ENCODE measurements at regions not wholly inside any gene's neighbourhood (a gene's known extent, or its start where the extent isn't known, plus 50 kb on each side); places are given as distances from the start of the nearest gene placed in this dataset.

GRCh38 chr10:130519791-130520190 lies 383.6 kb downstream of the GLRX3 start:
- no peak for DNase-seq

GRCh38 chr10:130531312-130531711 lies 395.1 kb downstream of the GLRX3 start:
- no peak for DNase-seq

GRCh38 chr10:130541090-130541489 lies 404.9 kb downstream of the GLRX3 start:
- no peak for DNase-seq

DNA sequence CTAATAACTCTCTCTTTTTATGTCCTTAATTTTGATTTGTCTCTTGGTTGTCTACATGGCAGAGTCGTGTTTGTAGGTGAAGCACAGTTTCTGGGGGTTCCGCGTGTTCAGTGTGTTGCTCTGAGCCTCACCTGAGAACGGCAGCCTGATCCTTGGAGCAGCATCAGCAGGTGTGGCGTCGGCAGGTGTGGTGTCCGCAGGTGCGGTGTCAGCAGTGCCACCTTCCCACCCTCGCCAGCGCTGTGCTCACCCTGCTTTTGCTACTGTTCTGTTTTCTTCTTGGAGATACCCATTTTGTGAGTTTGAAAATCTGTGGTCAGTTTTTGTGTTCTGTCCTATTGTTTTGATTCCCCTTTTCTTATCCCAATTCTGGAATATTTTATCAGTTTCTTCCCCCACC lies 406.6 kb downstream of the GLRX3 start:
- DNase-seq: no peak

GRCh38 chr10:130543794-130544193 lies 407.6 kb downstream of the GLRX3 start:
- DNase-seq: no peak

- no peak for DNase-seq
These were observed 408.9 kb downstream of the GLRX3 start for GRCh38 chr10:130545122-130545521.

DNA sequence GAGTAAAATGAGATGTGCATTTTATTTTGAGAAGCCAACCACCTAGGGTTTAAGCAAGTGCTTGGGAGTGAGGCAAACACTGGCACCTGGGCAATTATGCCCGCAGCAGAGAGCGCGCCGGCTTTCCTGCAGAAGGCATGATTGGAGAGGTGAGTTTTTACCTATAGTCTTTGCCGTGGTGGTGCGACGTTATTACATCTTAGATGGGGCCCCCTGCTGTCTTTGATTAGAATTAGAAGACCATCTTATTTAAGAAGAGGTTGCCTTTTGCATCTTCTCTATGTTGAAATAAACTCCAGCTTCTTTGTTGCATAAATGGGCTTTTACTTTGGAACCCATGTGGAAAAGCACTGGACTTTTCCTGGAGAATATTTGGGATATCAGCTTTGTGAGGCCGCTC lies 409.5 kb downstream of the GLRX3 start:
- DNase-seq: no peak

DNA sequence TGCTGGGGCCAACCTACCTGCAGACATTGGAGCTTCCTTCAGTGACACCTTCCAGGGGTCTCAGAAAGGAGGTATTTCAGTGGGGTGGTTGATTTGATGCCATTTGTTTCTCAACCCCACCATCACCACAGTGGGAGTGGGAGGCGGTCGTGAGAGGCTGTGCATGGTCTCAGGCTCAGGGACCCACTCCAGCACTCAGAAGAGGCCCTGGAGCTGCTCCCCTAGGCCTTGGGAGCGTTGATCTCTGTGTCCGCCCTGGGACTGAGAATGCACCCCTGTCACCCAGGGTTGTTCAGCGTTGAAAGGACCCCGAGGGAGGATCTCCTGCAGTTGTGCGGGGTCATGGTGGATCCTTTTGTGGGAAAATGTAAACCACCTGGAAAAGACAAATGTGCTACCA lies 410.6 kb downstream of the GLRX3 start:
- DNase-seq: no peak

- DNase-seq: no peak
These were observed 411.2 kb downstream of the GLRX3 start for GRCh38 chr10:130547368-130547767.

DNA sequence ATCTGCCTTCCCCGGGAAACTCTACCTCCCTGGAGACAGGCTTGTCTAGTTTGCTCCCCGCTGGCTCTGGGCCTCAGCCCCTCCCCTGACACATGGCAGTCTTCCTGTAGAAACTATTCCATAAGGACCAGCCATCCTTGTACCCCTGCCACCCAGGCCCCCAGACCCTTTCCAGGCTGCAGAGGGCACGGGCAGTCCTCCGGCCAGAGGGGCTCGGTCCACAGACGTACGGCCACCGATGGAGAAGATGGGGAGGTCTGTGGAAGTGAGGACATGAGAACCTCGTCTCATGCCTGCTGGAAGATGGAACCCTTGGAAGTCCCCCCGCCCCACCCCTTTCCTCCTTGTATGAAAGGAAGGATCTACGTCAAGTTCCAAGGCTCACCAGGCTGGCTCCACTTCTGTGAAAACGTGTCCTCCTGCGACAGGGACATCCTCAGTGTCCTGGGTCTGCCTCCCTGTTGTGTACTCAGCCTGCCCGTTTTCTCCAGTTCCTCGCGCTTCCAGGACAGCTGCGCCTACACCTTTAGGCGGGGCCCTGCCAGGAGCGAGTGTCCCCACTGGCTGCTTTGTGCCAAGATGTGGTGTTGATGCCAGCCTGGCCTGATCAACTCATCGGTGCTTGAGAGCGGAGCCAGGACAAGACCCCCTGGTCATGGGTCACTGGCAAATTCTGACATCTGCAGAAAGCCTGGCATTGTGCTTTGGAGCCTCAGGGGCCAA lies 414.9 kb downstream of the GLRX3 start:
- no peak for DNase-seq

GRCh38 chr10:130551676-130552075 lies 415.5 kb downstream of the GLRX3 start:
- no peak for DNase-seq

GRCh38 chr10:130553826-130554225 lies 417.6 kb downstream of the GLRX3 start:
- DNase-seq: no peak

DNA sequence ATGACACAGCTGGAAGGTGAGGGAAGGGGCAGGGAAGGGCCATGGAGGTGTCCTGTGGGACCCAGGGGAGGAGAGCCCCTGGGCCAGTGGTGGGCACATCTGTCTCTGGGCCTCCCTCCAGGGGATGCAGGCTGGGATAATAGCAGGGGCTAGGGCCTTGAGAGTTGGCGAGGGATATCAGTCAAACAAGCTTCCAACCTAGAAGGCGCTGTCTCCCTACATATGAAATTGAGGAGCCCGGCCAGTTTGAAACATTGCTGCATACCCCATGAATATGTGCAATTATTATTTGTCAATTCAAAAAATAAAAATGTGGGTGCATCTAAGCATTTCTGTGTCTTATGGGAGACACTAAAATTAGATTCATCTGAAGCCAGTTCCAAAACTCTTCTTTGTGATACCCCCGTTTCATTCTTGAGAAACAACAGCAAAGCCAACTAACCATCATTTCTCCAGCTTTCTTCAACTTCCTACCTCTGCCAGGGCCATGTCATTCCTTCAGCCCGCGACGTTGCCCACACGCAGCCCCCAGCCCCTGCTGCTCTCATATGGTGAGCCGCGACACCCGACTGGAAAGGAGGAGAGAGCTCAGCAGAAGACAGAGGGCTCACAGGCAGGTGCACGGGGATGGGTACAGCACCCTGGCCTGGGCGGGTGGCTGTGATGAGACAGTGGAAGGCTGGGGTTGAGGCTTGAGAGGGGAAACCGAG lies 418.7 kb downstream of the GLRX3 start:
- no peak for DNase-seq

DNA sequence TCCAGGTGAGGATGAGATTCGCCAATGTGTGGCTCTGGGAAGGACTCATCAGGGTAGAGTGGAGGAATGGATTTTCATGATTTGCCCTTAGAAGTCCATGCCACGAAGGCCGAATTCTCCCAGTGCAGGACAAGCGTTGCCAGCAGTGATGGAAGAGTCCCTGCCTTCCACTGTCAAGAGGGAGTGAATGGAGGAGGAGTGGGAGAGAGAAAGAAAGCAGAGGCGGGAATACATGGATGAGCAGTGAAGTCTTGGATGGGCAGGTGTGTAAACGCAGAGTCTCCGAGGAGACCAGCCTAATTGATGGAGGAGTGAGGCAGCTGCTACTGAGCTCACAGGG lies 419.2 kb downstream of the GLRX3 start:
- no peak for DNase-seq

DNA sequence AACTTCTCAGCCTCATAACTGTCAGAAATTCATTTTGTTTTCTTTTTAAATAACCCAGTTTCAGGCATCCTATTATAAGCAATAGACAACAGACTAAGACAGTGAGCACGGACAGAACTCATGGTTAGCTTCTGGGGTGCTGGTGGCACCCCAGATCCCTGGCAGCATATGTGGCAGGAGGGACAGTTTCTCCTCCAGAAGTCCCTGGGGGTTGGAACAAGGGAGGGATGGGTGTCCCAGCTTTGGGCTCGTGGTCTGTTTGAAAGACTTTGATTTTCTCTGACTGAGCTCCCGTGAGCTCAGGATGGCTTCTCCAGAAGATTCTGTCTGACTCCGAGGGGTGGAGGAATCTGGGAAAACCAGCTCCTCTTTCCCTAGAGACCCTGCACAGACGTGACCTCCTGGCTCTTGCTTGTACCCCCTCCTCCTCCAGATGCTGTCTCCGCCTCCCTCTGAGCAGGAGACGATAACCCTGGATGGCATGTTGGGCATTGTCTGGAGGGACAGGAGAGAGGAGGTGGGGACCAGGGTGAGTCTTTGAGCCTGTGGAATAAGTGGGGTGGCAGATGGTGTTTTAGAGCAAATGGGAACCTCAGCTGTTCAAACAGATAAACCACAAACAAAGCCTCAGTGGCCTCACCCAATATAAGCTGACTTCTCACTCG lies 421.1 kb downstream of the GLRX3 start:
- DNase-seq: no peak

DNA sequence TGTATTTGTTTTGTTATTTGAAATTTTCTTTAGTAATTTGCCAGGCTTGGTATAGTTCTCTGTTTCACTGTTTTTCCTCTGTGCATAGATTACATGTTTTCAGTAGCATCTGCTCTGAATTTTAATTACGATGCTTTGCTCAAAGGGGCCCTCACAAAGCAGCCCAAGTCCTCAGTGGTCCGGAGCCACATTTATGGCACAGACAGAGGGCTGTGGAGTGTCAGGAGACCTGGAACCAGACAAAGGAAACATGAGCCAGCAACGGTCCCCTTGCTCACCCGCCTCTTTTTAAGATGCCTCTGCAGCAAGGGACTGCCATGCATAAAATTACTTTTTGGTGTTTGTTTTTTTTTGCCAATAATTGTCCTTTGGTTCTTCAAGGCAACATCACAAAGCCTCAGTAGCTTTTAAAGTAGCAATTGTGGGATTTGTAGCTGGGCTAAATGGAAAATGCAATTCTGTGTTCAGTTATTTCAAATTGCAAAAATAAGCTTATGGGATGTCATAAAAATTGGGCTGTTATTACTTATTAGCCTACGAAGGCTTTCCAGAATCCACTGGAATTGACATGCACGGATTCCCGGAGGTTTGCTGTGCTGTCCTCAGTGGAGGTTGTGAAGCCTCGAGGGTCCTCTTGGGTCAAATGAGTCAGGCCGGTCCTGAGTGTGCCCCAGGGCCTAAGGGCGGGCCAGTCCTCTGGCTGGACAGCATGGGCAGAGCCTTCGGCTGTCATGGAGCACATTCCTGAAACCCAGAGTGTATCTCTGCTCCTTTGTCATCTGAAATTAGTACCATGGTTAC lies 422.8 kb downstream of the GLRX3 start:
- no peak for DNase-seq

- no peak for DNase-seq
These were observed 423.3 kb downstream of the GLRX3 start for GRCh38 chr10:130559547-130559880.

- no peak for DNase-seq
These were observed 423.9 kb downstream of the GLRX3 start for GRCh38 chr10:130560116-130560515.

DNA sequence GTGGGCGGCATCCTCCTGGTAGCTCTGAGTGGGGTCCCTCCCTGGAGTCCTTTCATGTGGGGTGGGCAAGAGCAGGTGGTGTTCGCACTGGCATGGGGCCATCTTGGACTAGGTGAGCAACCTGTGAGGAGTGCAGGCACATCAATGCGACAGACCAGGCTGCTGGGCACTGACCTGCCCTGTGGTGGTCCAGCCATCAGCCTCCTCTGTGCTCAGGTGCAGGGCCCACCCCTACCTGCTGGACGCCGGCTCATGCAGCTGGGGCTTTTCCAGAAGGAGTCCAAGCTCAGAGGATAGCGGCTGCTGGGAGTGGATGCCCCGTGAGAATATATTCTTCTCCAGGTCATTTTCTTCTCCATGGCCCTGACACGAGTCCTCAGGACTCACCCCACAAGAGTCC lies 424.4 kb downstream of the GLRX3 start:
- no peak for DNase-seq

- no peak for DNase-seq
These were observed 425.5 kb downstream of the GLRX3 start for GRCh38 chr10:130561681-130562080.

DNA sequence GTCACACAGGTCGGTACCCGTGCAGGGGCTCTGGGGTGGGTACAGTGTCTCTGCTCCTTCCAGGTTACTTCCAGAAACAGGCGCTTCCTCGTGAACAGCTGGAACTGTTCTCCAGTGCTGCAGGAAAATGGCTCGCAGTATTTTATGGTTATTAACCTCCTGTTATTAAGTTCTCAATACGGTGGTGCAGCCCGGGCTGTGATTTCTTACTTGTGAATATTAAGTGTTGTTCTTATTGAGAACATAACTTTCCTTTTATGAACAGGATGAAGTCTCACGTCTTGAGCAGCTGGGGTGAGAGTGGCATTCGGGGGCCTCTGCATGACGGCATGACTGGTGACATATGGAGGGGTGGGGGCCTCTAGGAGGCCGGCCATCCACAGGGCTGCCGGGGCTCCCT lies 430.8 kb downstream of the GLRX3 start:
- no peak for DNase-seq

DNA sequence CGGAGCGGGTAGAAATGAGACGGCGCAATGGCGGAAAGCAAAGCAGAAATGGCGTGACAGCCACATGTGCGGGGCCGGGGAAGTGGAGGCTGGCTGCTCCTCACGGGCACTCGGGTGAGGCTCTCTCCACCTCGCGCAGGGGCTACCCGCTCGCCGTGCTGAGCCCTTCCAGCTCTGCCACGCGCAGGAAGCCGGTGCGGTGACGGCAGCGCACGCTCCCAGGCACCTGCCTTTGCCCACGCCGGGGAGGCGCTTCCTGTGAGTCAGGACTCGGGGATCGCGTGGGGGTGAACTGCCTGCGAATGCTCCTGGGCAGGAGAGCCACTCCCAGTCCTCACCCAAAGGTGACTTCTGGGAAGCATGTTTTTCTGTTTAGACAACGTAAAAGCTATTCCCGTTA lies 431.2 kb downstream of the GLRX3 start:
- no peak for DNase-seq

- DNase-seq: no peak
These were observed 432.1 kb downstream of the GLRX3 start for GRCh38 chr10:130568246-130568645.

- no peak for DNase-seq
These were observed 433.9 kb downstream of the GLRX3 start for GRCh38 chr10:130570074-130570473.
